T-helper 2 cell treated with Interferon-gamma antibody and Interleukin-4, amounts not matched to agents 5 μg/mL and 100 μg/mL, for 36 hours (primary cell): ENCODE measurements at regions not wholly inside any gene's neighbourhood (a gene's known extent, or its start where the extent isn't known, plus 50 kb on each side); places are given as distances from the start of the nearest gene placed in this dataset.

ENCODE experiments used
- DNase-seq: peaks from one replicate; pipeline ENCODE4 v3.0.0; 2021; ENCODE audit warnings: low spot score
- H3K27ac Mint-ChIP-seq: one replicate; pipeline ENCODE4 v1.8.0; 2021; ENCODE audit warnings: mild to moderate bottlenecking, mixed read lengths
- H3K27me3 Mint-ChIP-seq: one replicate; pipeline ENCODE4 v1.8.0; 2021; ENCODE audit warnings: low read depth, mixed read lengths
- H3K36me3 Mint-ChIP-seq: one replicate; pipeline ENCODE4 v1.8.0; 2021; ENCODE audit warnings: low read depth, mixed read lengths
- H3K4me1 Mint-ChIP-seq: one replicate; pipeline ENCODE4 v1.8.0; 2021; ENCODE audit warnings: low read depth, mixed read lengths
- H3K4me3 Mint-ChIP-seq: one replicate; pipeline ENCODE4 v1.8.0; 2022; ENCODE audit warnings: mild to moderate bottlenecking, moderate library complexity, mixed read lengths
- H3K9me3 Mint-ChIP-seq: one replicate; pipeline ENCODE4 v1.8.0; 2021; ENCODE audit warnings: mixed read lengths

- Mint-ChIP-seq H3K27ac (no peak overlapping the region), H3K4me1 (no peaks in the 10 kb centered on the region), H3K4me3 (no peak overlapping the region), H3K9me3 (no peaks in the 10 kb centered on the region), H3K27me3 (no peaks in the 10 kb centered on the region), H3K36me3 (no peaks in the 10 kb centered on the region)
- DNase-seq, result no peak
Observed at GRCh38 chr15:47507221-47507985, 209.9 kb upstream of the SEMA6D start.

GRCh38 chr15:47511261-47511660 is 206.0 kb upstream of the SEMA6D start:
- Mint-ChIP-seq H3K27ac (no peak overlapping the region), H3K4me1 (no peaks in the 10 kb centered on the region), H3K9me3 (no peaks in the 10 kb centered on the region), H3K36me3 (no peaks in the 10 kb centered on the region), H3K4me3 (no peak overlapping the region), H3K27me3 (no peaks in the 10 kb centered on the region)
- no peak for DNase-seq

- Mint-ChIP-seq H3K4me3 (no peak overlapping the region), H3K27ac (no peak overlapping the region), H3K36me3 (no peaks in the 10 kb centered on the region), H3K27me3 (no peaks in the 10 kb centered on the region), H3K9me3 (no peaks in the 10 kb centered on the region), H3K4me1 (no peaks in the 10 kb centered on the region)
- DNase-seq, result no peak
Observed at GRCh38 chr15:47513471-47513870, 203.8 kb upstream of the SEMA6D start.

GRCh38 chr15:47514200-47514652 is 203.1 kb upstream of the SEMA6D start:
- Mint-ChIP-seq H3K4me1 (no peaks in the 10 kb centered on the region), H3K9me3 (no peaks in the 10 kb centered on the region), H3K4me3 (no peak overlapping the region), H3K27me3 (no peaks in the 10 kb centered on the region), H3K27ac (no peak overlapping the region), H3K36me3 (no peaks in the 10 kb centered on the region)
- no peak for DNase-seq

- H3K36me3 Mint-ChIP-seq, result no peaks in the 10 kb centered on the region
- no peak overlapping the region for H3K4me3 Mint-ChIP-seq
- no peaks in the 10 kb centered on the region for H3K27me3 Mint-ChIP-seq
- H3K27ac Mint-ChIP-seq, result no peak overlapping the region
- peaks cover 4% of the 10 kb centered on the region for H3K9me3 Mint-ChIP-seq
- H3K4me1 Mint-ChIP-seq, result no peaks in the 10 kb centered on the region
- no peak for DNase-seq
Observed at GRCh38 chr15:47516558-47516957, 200.7 kb upstream of the SEMA6D start.

GRCh38 chr15:47516972-47517371 is 200.3 kb upstream of the SEMA6D start:
- no peaks in the 10 kb centered on the region for H3K36me3 Mint-ChIP-seq
- no peaks in the 10 kb centered on the region for H3K27me3 Mint-ChIP-seq
- H3K4me1 Mint-ChIP-seq, result no peaks in the 10 kb centered on the region
- no peak overlapping the region for H3K4me3 Mint-ChIP-seq
- no peak for DNase-seq
- H3K9me3 Mint-ChIP-seq, result peaks cover 4% of the 10 kb centered on the region
- H3K27ac Mint-ChIP-seq, result no peak overlapping the region

GRCh38 chr15:47517737-47518136 is 199.6 kb upstream of the SEMA6D start:
- no peaks in the 10 kb centered on the region for H3K36me3 Mint-ChIP-seq
- no peak overlapping the region for H3K27ac Mint-ChIP-seq
- no peak for DNase-seq
- no peaks in the 10 kb centered on the region for H3K4me1 Mint-ChIP-seq
- H3K27me3 Mint-ChIP-seq, result no peaks in the 10 kb centered on the region
- peaks cover 4% of the 10 kb centered on the region for H3K9me3 Mint-ChIP-seq
- H3K4me3 Mint-ChIP-seq, result no peak overlapping the region

- no peak overlapping the region for H3K4me3 Mint-ChIP-seq
- H3K36me3 Mint-ChIP-seq, result no peaks in the 10 kb centered on the region
- H3K27ac Mint-ChIP-seq, result no peak overlapping the region
- no peaks in the 10 kb centered on the region for H3K27me3 Mint-ChIP-seq
- peaks cover 4% of the 10 kb centered on the region for H3K9me3 Mint-ChIP-seq
- DNase-seq, result no peak
- no peaks in the 10 kb centered on the region for H3K4me1 Mint-ChIP-seq
Observed at GRCh38 chr15:47523681-47524475, 193.4 kb upstream of the SEMA6D start.

- Mint-ChIP-seq H3K27ac (no peak overlapping the region), H3K9me3 (peaks cover 4% of the 10 kb centered on the region), H3K36me3 (no peaks in the 10 kb centered on the region), H3K4me1 (no peaks in the 10 kb centered on the region), H3K27me3 (no peaks in the 10 kb centered on the region), H3K4me3 (no peak overlapping the region)
- DNase-seq, result no peak
Observed at GRCh38 chr15:47529241-47529640, 188.1 kb upstream of the SEMA6D start.

- no peak for DNase-seq
- H3K4me3 Mint-ChIP-seq, result no peak overlapping the region
- H3K9me3 Mint-ChIP-seq, result peaks cover 4% of the 10 kb centered on the region
- H3K27me3 Mint-ChIP-seq, result no peaks in the 10 kb centered on the region
- no peak overlapping the region for H3K27ac Mint-ChIP-seq
- H3K36me3 Mint-ChIP-seq, result no peaks in the 10 kb centered on the region
- H3K4me1 Mint-ChIP-seq, result no peaks in the 10 kb centered on the region
Observed at GRCh38 chr15:47534673-47535072, 182.6 kb upstream of the SEMA6D start.

GRCh38 chr15:47541562-47541961 is 175.7 kb upstream of the SEMA6D start:
- H3K27ac Mint-ChIP-seq, result no peak overlapping the region
- H3K36me3 Mint-ChIP-seq, result no peaks in the 10 kb centered on the region
- H3K9me3 Mint-ChIP-seq, result no peaks in the 10 kb centered on the region
- no peak overlapping the region for H3K4me3 Mint-ChIP-seq
- H3K4me1 Mint-ChIP-seq, result no peaks in the 10 kb centered on the region
- no peaks in the 10 kb centered on the region for H3K27me3 Mint-ChIP-seq
- no peak for DNase-seq

GRCh38 chr15:47542312-47542989 is 174.9 kb upstream of the SEMA6D start:
- H3K27ac Mint-ChIP-seq, result no peak overlapping the region
- H3K36me3 Mint-ChIP-seq, result no peaks in the 10 kb centered on the region
- no peak for DNase-seq
- no peaks in the 10 kb centered on the region for H3K9me3 Mint-ChIP-seq
- peaks cover 1% of the 10 kb centered on the region for H3K4me1 Mint-ChIP-seq
- H3K27me3 Mint-ChIP-seq, result no peaks in the 10 kb centered on the region
- no peak overlapping the region for H3K4me3 Mint-ChIP-seq

GRCh38 chr15:47548231-47548630 is 169.1 kb upstream of the SEMA6D start:
- no peak overlapping the region for H3K4me3 Mint-ChIP-seq
- H3K9me3 Mint-ChIP-seq, result no peaks in the 10 kb centered on the region
- H3K36me3 Mint-ChIP-seq, result no peaks in the 10 kb centered on the region
- no peak overlapping the region for H3K27ac Mint-ChIP-seq
- no peak for DNase-seq
- H3K4me1 Mint-ChIP-seq, result peaks cover 2% of the 10 kb centered on the region
- H3K27me3 Mint-ChIP-seq, result no peaks in the 10 kb centered on the region

- Mint-ChIP-seq H3K9me3 (no peaks in the 10 kb centered on the region), H3K4me1 (peaks cover 2% of the 10 kb centered on the region), H3K4me3 (no peak overlapping the region), H3K27ac (no peak overlapping the region), H3K27me3 (no peaks in the 10 kb centered on the region), H3K36me3 (no peaks in the 10 kb centered on the region)
- DNase-seq, result no peak
Observed at GRCh38 chr15:47548986-47549385, 168.3 kb upstream of the SEMA6D start.
